GM12875 (cell line): ENCODE measurements at regions not wholly inside any gene's neighbourhood (a gene's known extent, or its start where the extent isn't known, plus 50 kb on each side); places are given as distances from the start of the nearest gene placed in this dataset.

Source experiments
- H3K4me3 ChIP-seq: one replicate; pipeline ENCODE4 v1.5.1; 2011; ENCODE audit warnings: low read depth, low read length, control low read depth
- CTCF ChIP-seq: IDR thresholded peaks from 2 replicates; pipeline ENCODE4 v1.5.1; 2011; ENCODE audit warnings: low read depth, mild to moderate bottlenecking, control low read depth, inconsistent platforms, low read length, moderate library complexity, borderline replicate concordance; ENCODE audit not compliant: insufficient read depth

- no peak for TF ChIP-seq CTCF
Measured at GRCh38 chr9:7377489-7377888, 422.1 kb downstream of the DMAC1 start.

GRCh38 chr9:7376833-7377232, 422.7 kb downstream of the DMAC1 start:
- H3K4me3 ChIP-seq = no peak overlapping the region
- TF ChIP-seq CTCF = no peak

More at GRCh38 chr9:7377489-7377888, 422.1 kb downstream of the DMAC1 start:
- H3K4me3 ChIP-seq = no peak overlapping the region

GRCh38 chr9:7376213-7376612, 423.4 kb downstream of the DMAC1 start:
- no peak for TF ChIP-seq CTCF
- H3K4me3 ChIP-seq = no peak overlapping the region

- no peak for TF ChIP-seq CTCF
- no peak overlapping the region for H3K4me3 ChIP-seq
Measured at GRCh38 chr9:7375013-7375511, 424.5 kb downstream of the DMAC1 start.

GRCh38 chr9:7370988-7371387, 428.6 kb downstream of the DMAC1 start:
- TF ChIP-seq CTCF = no peak
- no peak overlapping the region for H3K4me3 ChIP-seq

- no peak for TF ChIP-seq CTCF
Measured at GRCh38 chr9:7370381-7370780, 429.2 kb downstream of the DMAC1 start.

GRCh38 chr9:7369384-7369821, 430.2 kb downstream of the DMAC1 start:
- H3K4me3 ChIP-seq = no peak overlapping the region
- no peak for TF ChIP-seq CTCF

More at GRCh38 chr9:7370381-7370780, 429.2 kb downstream of the DMAC1 start:
- H3K4me3 ChIP-seq = no peak overlapping the region
